Ectodermal cell (in vitro differentiated cells): ENCODE measurements at regions not wholly inside any gene's neighbourhood (a gene's known extent, or its start where the extent isn't known, plus 50 kb on each side); places are given as distances from the start of the nearest gene placed in this dataset.

Experiments
- H3K27ac ChIP-seq: 2 replicates; pipeline ENCODE4 v1.7.0; 2013; ENCODE audit warnings: mild to moderate bottlenecking, low read depth, low read length; ENCODE audit not compliant: insufficient read depth, poor library complexity, severe bottlenecking
- H3K27me3 ChIP-seq: 2 replicates; pipeline ENCODE4 v1.7.0; 2013; ENCODE audit warnings: mild to moderate bottlenecking, low read length; ENCODE audit not compliant: insufficient read depth, control insufficient read depth, poor library complexity, severe bottlenecking
- H3K36me3 ChIP-seq: one replicate; pipeline ENCODE4 v1.7.0; 2013; ENCODE audit warnings: low read length; ENCODE audit not compliant: control insufficient read depth, insufficient read depth
- H3K4me1 ChIP-seq: one replicate; pipeline ENCODE4 v1.7.0; 2013; ENCODE audit warnings: low read length; ENCODE audit not compliant: control insufficient read depth, insufficient read depth
- H3K4me3 ChIP-seq: 2 replicates; pipeline ENCODE4 v1.7.0; 2013; ENCODE audit warnings: low read depth, low read length, control low read depth; ENCODE audit not compliant: insufficient read depth
- H3K9me3 ChIP-seq: 2 replicates; pipeline ENCODE4 v1.7.0; 2013; ENCODE audit warnings: mild to moderate bottlenecking, low read length, moderate library complexity; ENCODE audit not compliant: control insufficient read depth
- WGBS, 2 experiments: methylation state at CpG; one replicate each; pipeline ENCODE4 v1.1.7; 2013; ENCODE audit warnings: missing lambda C conversion rate in 2 of 2; 5-methylcytosine and 5-hydroxymethylcytosine counted together

GRCh38 chr22:27409299-27409698, 392.3 kb downstream of the MN1 start:
- Histone ChIP-seq H3K4me1 (peaks cover 11% of the 10 kb centered on the region), H3K9me3 (no peaks in the 10 kb centered on the region), H3K27ac (no peak overlapping the region), H3K4me3 (no peak overlapping the region), H3K36me3 (no peaks in the 10 kb centered on the region), H3K27me3 (no peaks in the 10 kb centered on the region)
- WGBS, 2 experiments: 88% methylated on average over 11 of the region's 11 CpGs

- Histone ChIP-seq H3K27me3 (no peaks in the 10 kb centered on the region), H3K27ac (no peak overlapping the region), H3K9me3 (no peaks in the 10 kb centered on the region), H3K4me3 (no peak overlapping the region), H3K36me3 (no peaks in the 10 kb centered on the region), H3K4me1 (peaks cover 13% of the 10 kb centered on the region)
- WGBS, 2 experiments: 92 to 96% methylated on average over 7 of the region's 7 CpGs
These were observed 388.6 kb downstream of the MN1 start for GRCh38 chr22:27412866-27413445.

- Histone ChIP-seq H3K27ac (no peak overlapping the region), H3K36me3 (no peaks in the 10 kb centered on the region)
- WGBS, 2 experiments: 91 to 99% methylated on average over 3 of the region's 3 CpGs
These were observed 387.9 kb downstream of the MN1 start for GRCh38 chr22:27413702-27414101.

GRCh38 chr22:27416511-27417420, 384.8 kb downstream of the MN1 start:
- Histone ChIP-seq H3K27me3 (no peaks in the 10 kb centered on the region), H3K36me3 (no peaks in the 10 kb centered on the region), H3K4me1 (peaks cover 15% of the 10 kb centered on the region), H3K4me3 (no peak overlapping the region), H3K27ac (no peak overlapping the region), H3K9me3 (no peaks in the 10 kb centered on the region)
- WGBS, 2 experiments: 12 to 18% methylated on average over 12 of the region's 12 CpGs

More at GRCh38 chr22:27413702-27414101, 387.9 kb downstream of the MN1 start:
- Histone ChIP-seq H3K27me3 (no peaks in the 10 kb centered on the region), H3K9me3 (no peaks in the 10 kb centered on the region), H3K4me3 (no peak overlapping the region), H3K4me1 (peaks cover 13% of the 10 kb centered on the region)

- no peak overlapping the region for H3K27ac ChIP-seq
- peaks cover 15% of the 10 kb centered on the region for H3K4me1 ChIP-seq
- no peaks in the 10 kb centered on the region for H3K27me3 ChIP-seq
- H3K36me3 ChIP-seq: no peaks in the 10 kb centered on the region
- H3K9me3 ChIP-seq: no peaks in the 10 kb centered on the region
- 74 to 85% methylated on average over 3 of the region's 5 CpGs for WGBS, 2 experiments
- H3K4me3 ChIP-seq: no peak overlapping the region
These were observed 384.1 kb downstream of the MN1 start for GRCh38 chr22:27417421-27417814.

GRCh38 chr22:27418261-27418660, 383.3 kb downstream of the MN1 start:
- H3K36me3 ChIP-seq: no peaks in the 10 kb centered on the region
- no peaks in the 10 kb centered on the region for H3K27me3 ChIP-seq
- no peaks in the 10 kb centered on the region for H3K9me3 ChIP-seq
- H3K27ac ChIP-seq: no peak overlapping the region
- H3K4me3 ChIP-seq: no peak overlapping the region
- peaks cover 15% of the 10 kb centered on the region for H3K4me1 ChIP-seq
- 79 to 81% methylated on average over 7 of the region's 7 CpGs for WGBS, 2 experiments

GRCh38 chr22:27419473-27419872, 382.1 kb downstream of the MN1 start:
- Histone ChIP-seq H3K9me3 (no peaks in the 10 kb centered on the region), H3K4me3 (no peak overlapping the region), H3K36me3 (no peaks in the 10 kb centered on the region), H3K4me1 (peaks cover 15% of the 10 kb centered on the region), H3K27ac (no peak overlapping the region), H3K27me3 (no peaks in the 10 kb centered on the region)
- 84 to 87% methylated on average over 7 of the region's 7 CpGs for WGBS, 2 experiments

GRCh38 chr22:27420195-27420816, 381.2 kb downstream of the MN1 start:
- H3K4me3 ChIP-seq: no peak overlapping the region
- H3K27me3 ChIP-seq: no peaks in the 10 kb centered on the region
- peaks cover 14% of the 10 kb centered on the region for H3K4me1 ChIP-seq
- no peak overlapping the region for H3K27ac ChIP-seq
- no peaks in the 10 kb centered on the region for H3K9me3 ChIP-seq
- 77 to 80% methylated on average over 6 of the region's 6 CpGs for WGBS, 2 experiments
- H3K36me3 ChIP-seq: no peaks in the 10 kb centered on the region

GRCh38 chr22:27420817-27421361, 380.7 kb downstream of the MN1 start:
- WGBS, 2 experiments: 84 to 85% methylated on average over 27 of the region's 27 CpGs
- Histone ChIP-seq H3K4me1 (peaks cover 9% of the 10 kb centered on the region), H3K4me3 (no peak overlapping the region), H3K27ac (no peak overlapping the region), H3K9me3 (no peaks in the 10 kb centered on the region), H3K27me3 (no peaks in the 10 kb centered on the region), H3K36me3 (no peaks in the 10 kb centered on the region)

GRCh38 chr22:27422442-27422841, 379.1 kb downstream of the MN1 start:
- Histone ChIP-seq H3K27ac (no peak overlapping the region), H3K4me3 (no peak overlapping the region), H3K9me3 (no peaks in the 10 kb centered on the region), H3K27me3 (no peaks in the 10 kb centered on the region), H3K36me3 (no peaks in the 10 kb centered on the region), H3K4me1 (peaks cover 5% of the 10 kb centered on the region)
